Ectodermal cell (in vitro differentiated cells): ENCODE measurements at regions not wholly inside any gene's neighbourhood (a gene's known extent, or its start where the extent isn't known, plus 50 kb on each side); places are given as distances from the start of the nearest gene placed in this dataset.

ENCODE experiments used
- H3K27ac ChIP-seq: 2 replicates; pipeline ENCODE4 v1.7.0; 2013; ENCODE audit warnings: mild to moderate bottlenecking, low read depth, low read length; ENCODE audit not compliant: insufficient read depth, poor library complexity, severe bottlenecking
- H3K27me3 ChIP-seq: 2 replicates; pipeline ENCODE4 v1.7.0; 2013; ENCODE audit warnings: mild to moderate bottlenecking, low read length; ENCODE audit not compliant: insufficient read depth, control insufficient read depth, poor library complexity, severe bottlenecking
- H3K36me3 ChIP-seq: one replicate; pipeline ENCODE4 v1.7.0; 2013; ENCODE audit warnings: low read length; ENCODE audit not compliant: control insufficient read depth, insufficient read depth
- H3K4me1 ChIP-seq: one replicate; pipeline ENCODE4 v1.7.0; 2013; ENCODE audit warnings: low read length; ENCODE audit not compliant: control insufficient read depth, insufficient read depth
- H3K4me3 ChIP-seq: 2 replicates; pipeline ENCODE4 v1.7.0; 2013; ENCODE audit warnings: low read depth, low read length, control low read depth; ENCODE audit not compliant: insufficient read depth
- H3K9me3 ChIP-seq: 2 replicates; pipeline ENCODE4 v1.7.0; 2013; ENCODE audit warnings: mild to moderate bottlenecking, low read length, moderate library complexity; ENCODE audit not compliant: control insufficient read depth
- WGBS, 2 experiments: methylation state at CpG; one replicate each; pipeline ENCODE4 v1.1.7; 2013; ENCODE audit warnings: missing lambda C conversion rate in 2 of 2; 5-methylcytosine and 5-hydroxymethylcytosine counted together

- Histone ChIP-seq H3K9me3 (no peaks in the 10 kb centered on the region), H3K4me1 (no peaks in the 10 kb centered on the region), H3K27ac (no peak overlapping the region), H3K4me3 (no peak overlapping the region), H3K27me3 (no peaks in the 10 kb centered on the region), H3K36me3 (no peaks in the 10 kb centered on the region)
These were observed 62.6 kb upstream of the TACR1 start for GRCh38 chr2:75261923-75262322.

- no peak overlapping the region for H3K27ac ChIP-seq
- H3K4me1 ChIP-seq, result no peaks in the 10 kb centered on the region
- no peaks in the 10 kb centered on the region for H3K27me3 ChIP-seq
- no peak overlapping the region for H3K4me3 ChIP-seq
- H3K9me3 ChIP-seq, result no peaks in the 10 kb centered on the region
- H3K36me3 ChIP-seq, result no peaks in the 10 kb centered on the region
These were observed 61.6 kb upstream of the TACR1 start for GRCh38 chr2:75260946-75261345.

- Histone ChIP-seq H3K4me1 (no peaks in the 10 kb centered on the region), H3K27ac (no peak overlapping the region), H3K4me3 (no peak overlapping the region), H3K27me3 (no peaks in the 10 kb centered on the region), H3K9me3 (no peaks in the 10 kb centered on the region), H3K36me3 (no peaks in the 10 kb centered on the region)
These were observed 59.3 kb upstream of the TACR1 start for GRCh38 chr2:75258620-75259019.

GRCh38 chr2:75256485-75256884, 57.2 kb upstream of the TACR1 start:
- Histone ChIP-seq H3K4me3 (no peak overlapping the region), H3K9me3 (no peaks in the 10 kb centered on the region), H3K4me1 (no peaks in the 10 kb centered on the region), H3K27me3 (no peaks in the 10 kb centered on the region), H3K36me3 (no peaks in the 10 kb centered on the region), H3K27ac (no peak overlapping the region)
- 90% methylated on average over 1 of the region's 1 CpG for WGBS, 2 experiments

- H3K4me3 ChIP-seq, result no peak overlapping the region
- no peaks in the 10 kb centered on the region for H3K36me3 ChIP-seq
- H3K27me3 ChIP-seq, result no peaks in the 10 kb centered on the region
- no peaks in the 10 kb centered on the region for H3K9me3 ChIP-seq
- H3K4me1 ChIP-seq, result no peaks in the 10 kb centered on the region
- no peak overlapping the region for H3K27ac ChIP-seq
These were observed 54.2 kb upstream of the TACR1 start for GRCh38 chr2:75253526-75253925.

- Histone ChIP-seq H3K9me3 (no peaks in the 10 kb centered on the region), H3K27ac (no peak overlapping the region), H3K27me3 (no peaks in the 10 kb centered on the region), H3K4me1 (no peaks in the 10 kb centered on the region), H3K4me3 (no peak overlapping the region), H3K36me3 (no peaks in the 10 kb centered on the region)
- 91 to 95% methylated on average over 3 of the region's 3 CpGs for WGBS, 2 experiments
These were observed 52.6 kb upstream of the TACR1 start for GRCh38 chr2:75251896-75252295.
